ENCODE measurements at regions not wholly inside any gene's neighbourhood (a gene's known extent, or its start where the extent isn't known, plus 50 kb on each side); places are given as distances from the start of the nearest gene placed in this dataset.

- H3K9me3 ChIP-seq (ENCODE audit: insufficient read depth in 2 of 2, low read depth in 1 of 2, low read length in 1 of 2): no peaks in the 10 kb centered on the region
- no peak overlapping the region for H2BK15ac ChIP-seq (ENCODE audit: low read length)
- peaks cover 0 to under 1% (median 0%) of the 10 kb centered on the region in 4 experiments; a peak in 1 of 7 replicates for H3K4me1 ChIP-seq (replicated peaks in 1 of 4; ENCODE audit: control insufficient read depth in 3 of 4, insufficient read depth in 4 of 4, low read length in 3 of 4)
- H4K8ac ChIP-seq (ENCODE audit: extremely low read depth, insufficient read depth, low read length): no peak overlapping the region
- H3K56ac ChIP-seq (replicated peaks; ENCODE audit: insufficient read length, low read depth, low read length): no peak overlapping the region
- no peak overlapping the region for H2AK5ac ChIP-seq (ENCODE audit: low read depth, low read length)
- H3K27ac ChIP-seq (ENCODE audit: low read depth, low read length): no peak overlapping the region
- H3K4me3 ChIP-seq (ENCODE audit: extremely low read depth in 1 of 4, insufficient read depth in 2 of 4, low read depth in 3 of 4, low read length in 4 of 4): no peak overlapping the region
- no peak overlapping the region for H2BK120ac ChIP-seq (replicated peaks; ENCODE audit: low read depth, low read length)
- POLR2A ChIA-PET (ENCODE audit: partially characterized antibody): no interaction called here
- DNase-seq (ENCODE audit: low read depth in 1 of 2, low spot score in 2 of 2) (no peak), FAIRE-seq (no peak)
- TF ChIP-seq SIX5 (IDR thresholded peaks at IDR 0.05; ENCODE audit: low read depth, low read length): no peak
- TF ChIP-seq CTBP2 (IDR thresholded peaks at IDR 0.05; ENCODE audit: borderline replicate concordance, insufficient read depth, insufficient read length, low read length): no peak
- no peak for TF ChIP-seq JUN (IDR thresholded peaks at IDR 0.05; ENCODE audit: low read depth, low read length)
- TF ChIP-seq RAD21 (IDR thresholded peaks at IDR 0.05 in 1 of 2, conservative IDR thresholded peaks at IDR 0.05 in 1 of 2; ENCODE audit: low read depth in 2 of 2, low read length in 2 of 2): no peak
- TF ChIP-seq GABPA (IDR thresholded peaks at IDR 0.05; ENCODE audit: borderline replicate concordance, insufficient read depth, low read length): no peak
- TF ChIP-seq BCL11A (IDR thresholded peaks at IDR 0.05; ENCODE audit: low read depth in 2 of 2, low read length in 2 of 2): no peak
- TF ChIP-seq CEBPB (IDR thresholded peaks at IDR 0.05; ENCODE audit: low read depth, low read length): no peak
- TF ChIP-seq TAF7 (optimal IDR thresholded peaks at IDR 0.05; ENCODE audit: borderline replicate concordance, low read depth, low read length): no peak
- no peak for TF ChIP-seq TBP (IDR thresholded peaks at IDR 0.05; ENCODE audit: low read depth, low read length)
- no peak for TF ChIP-seq SAP30 (IDR thresholded peaks at IDR 0.05; ENCODE audit: insufficient read depth, insufficient replicate concordance, low read length)
- H2BK12ac ChIP-seq (ENCODE audit: low read depth, low read length): no peak overlapping the region
- H4K5ac ChIP-seq (ENCODE audit: insufficient read length, low read depth, low read length): no peak overlapping the region
- H3K4ac ChIP-seq (replicated peaks; ENCODE audit: insufficient read length, low read depth, low read length): no peak overlapping the region
- no peaks in the 10 kb centered on the region for H3K79me2 ChIP-seq (ENCODE audit: control insufficient read depth in 1 of 2, insufficient read depth in 2 of 2, low read length in 2 of 2)
- no peak overlapping the region for H3K9ac ChIP-seq (replicated peaks in 1 of 4; ENCODE audit: extremely low read depth in 1 of 4, low read depth in 3 of 4, low read length in 3 of 4)
- WGBS, 2 experiments (ENCODE audit: extremely low coverage in 1 of 2, insufficient coverage in 1 of 2, insufficient read length in 1 of 2, insufficient replicate concordance in 2 of 2, low coverage in 1 of 2, low lambda C conversion rate in 2 of 2, missing lambda C conversion rate in 1 of 2): 89% methylated on average over 4 of the region's 4 CpGs; no CpG with 5 or more reads in 1 of the 2 experiments
- no peaks in the 10 kb centered on the region for H3K79me1 ChIP-seq (ENCODE audit: low read depth, low read length)
- H3K23me2 ChIP-seq (ENCODE audit: low read depth, low read length): no peaks in the 10 kb centered on the region
- H3K14ac ChIP-seq (ENCODE audit: insufficient read length): no peak overlapping the region
- H4K20me1 ChIP-seq (replicated peaks in 1 of 2; ENCODE audit: control insufficient read depth in 1 of 2, insufficient read depth in 2 of 2, low read length in 2 of 2): no peaks in the 10 kb centered on the region
- H3K36me3 ChIP-seq (ENCODE audit: control insufficient read depth in 2 of 4, insufficient read depth in 4 of 4, low read length in 3 of 4): no peaks in the 10 kb centered on the region
- H3K4me2 ChIP-seq (ENCODE audit: insufficient read depth in 1 of 2, low read depth in 2 of 2, low read length in 2 of 2): no peak overlapping the region
- H2BK5ac ChIP-seq (ENCODE audit: low read depth, low read length): no peak overlapping the region
- no peak overlapping the region for H2BK20ac ChIP-seq (ENCODE audit: low read length)
- no peak overlapping the region for H4K91ac ChIP-seq (replicated peaks; ENCODE audit: insufficient read length, low read length)
- no peak overlapping the region for H2AFZ ChIP-seq (ENCODE audit: low read length)
- no peaks in the 10 kb centered on the region for H3K27me3 ChIP-seq (replicated peaks in 1 of 4; ENCODE audit: control insufficient read depth in 3 of 4, extremely low read depth in 1 of 4, insufficient read depth in 3 of 4, low read length in 3 of 4)
- no peak overlapping the region for H3K23ac ChIP-seq (ENCODE audit: insufficient read length)
- H3K18ac ChIP-seq (ENCODE audit: extremely low read depth, low read length): no peak overlapping the region
- CTCF ChIA-PET (ENCODE audit: partially characterized antibody): no interaction called here
Measured at GRCh38 chr10:23793577-23793976, 354.7 kb downstream of the OTUD1 start.
